Heart right ventricle (tissue), 16 donors: ENCODE measurements at regions not wholly inside any gene's neighbourhood (a gene's known extent, or its start where the extent isn't known, plus 50 kb on each side); places are given as distances from the start of the nearest gene placed in this dataset.

Experiments
- ATAC-seq, 8 donors: fragments of 200-7000 bp; cut with Tn5 transposase; one replicate each; pipeline ENCODE4 v1.9.1; 2020; ENCODE audit warnings: mild to moderate bottlenecking in 8 of 8, moderate library complexity in 8 of 8, moderate number of reproducible peaks in 1 of 8
- DNase-seq, 2 donors: peaks; one replicate each; pipeline ENCODE4 v3.0.0-alpha.2; 2020
- H3K27ac ChIP-seq, 10 donors: fragments of 200-600 bp; sonication (generic) in 2 of 10; one replicate each; pipeline versions ENCODE4 v1.5.0 to v1.8.0; 2020 to 2022; ENCODE audit warnings: mild to moderate bottlenecking in 3 of 10
- H3K27me3 ChIP-seq, 7 donors: fragments of 200-600 bp; one replicate each; pipeline ENCODE4 v1.8.0; 2021 to 2022; ENCODE audit warnings: mild to moderate bottlenecking in 2 of 7
- H3K36me3 ChIP-seq, 9 donors: fragments of 200-600 bp; sonication (generic) in 1 of 9; one replicate each; pipeline versions ENCODE4 v1.5.0 to v1.8.0; 2020 to 2022; ENCODE audit warnings: mild to moderate bottlenecking in 2 of 9
- H3K4me1 ChIP-seq, 9 donors: fragments of 200-600 bp; sonication (generic) in 1 of 9; one replicate each; pipeline versions ENCODE4 v1.5.0 to v1.8.0; 2020 to 2022; ENCODE audit warnings: mild to moderate bottlenecking in 4 of 9
- H3K4me3 ChIP-seq, 10 donors: fragments of 200-600 bp; sonication (generic) in 2 of 10; one replicate each; pipeline versions ENCODE4 v1.5.0 to v1.8.0; 2020 to 2022; ENCODE audit warnings: mild to moderate bottlenecking in 7 of 10, moderate library complexity in 2 of 10
- H3K9me3 ChIP-seq, 11 donors: fragments of 200-600 bp in 10 of 11; sonication (generic) in 2 of 11; one replicate each; pipeline versions ENCODE4 v1.5.0 to v1.8.0; 2013 to 2022; ENCODE audit warnings: mild to moderate bottlenecking in 2 of 11, control low read depth in 1 of 11, moderate library complexity in 1 of 11
- whole genome bisulfite sequencing, 2 donors: extraction: QIAGEN DNeasy Blood & Tissue Kit; methylation state at CpG; one replicate each; pipeline ENCODE4 v1.1.7; 2013; ENCODE audit warnings: inconsistent platforms in 1 of 2; 5-methylcytosine and 5-hydroxymethylcytosine counted together
- intact Hi-C, 10 donors: fragments of 100-400 bp; cut with DNase I; formaldehyde crosslinking; loops; one replicate each; pipeline versions ENCODE4 v1.11.1 to v1.14.2; 2022
- TF ChIP-seq, protein P1 (sequence below), 9 donors: fragments of 200-600 bp; sonication (generic) in 2 of 9; IDR thresholded peaks; one replicate each; pipeline versions ENCODE4 v1.5.0 to v1.8.0; 2021 to 2022; ENCODE audit warnings: antibody characterized with exemption in 9 of 9, mild to moderate bottlenecking in 5 of 9, moderate library complexity in 1 of 9
- donor health status: Arrhythmogenic right ventricular cardiomyopathy.
- donor health status: ischemic (EF 13 %, LVEDD 7.1; RV severe dilation, severe dysfunction).
- donor health status: healthy with polysubstance abuse.
- donor health status: DM: no; HTN: yes; CAD: no.
- donor health status: DM: no; HTN: no; CAD: no.
- donor health status: ischemic (EF 25% LVEDD 6.9; RV normal size, moderate dysfunction).
- donor health status: ischemic (EF 25% LVEDD 5.7; RV mildly dilated, moderate dysfunction).
- donor health status: healthy.
- donor health status: DM: yes; HTN: yes; CAD: no.
- donor health status: Ischemic cardiomyopathy.
- donor health status: ischemic (EF 35%, LVEDD 5.7; RV mildly dilated, moderate dysfunction).
- donor health status: nonischemic (EF 11% LVEDD 7.7; RV severe dilation, severe dysfunction).
- donor health status: DM: yes; HTN: yes; CAD: no.
- donor health status: PGD.
- donor health status: ischemic (EF 29% LVEDD 5.4; RV normal size, mild dysfunction).
- donor health status: nonischemic (EF 23%, LVEDD 6.1; RV moderate dilation, normal function).

GRCh38 chr6:19694697-19695096 is 142.5 kb upstream of the ID4 start:
- 89 to 93% methylated on average over 3 of the region's 3 CpGs for WGBS, 2 donors
- H3K27me3 ChIP-seq, result peaks cover 0 to 39% (median 33%) of the 10 kb centered on the region in 7 donors
- no peaks in the 10 kb centered on the region for H3K36me3 ChIP-seq

GRCh38 chr6:19697744-19698290 is 139.4 kb upstream of the ID4 start:
- no peak for ATAC-seq

More at GRCh38 chr6:19694697-19695096, 142.5 kb upstream of the ID4 start:
- no peak overlapping the region for H3K27ac ChIP-seq
- ATAC-seq (no peak), DNase-seq (no peak)
- peaks cover 0 to 11% (median 0%) of the 10 kb centered on the region in 9 donors for H3K4me1 ChIP-seq
- no peak overlapping the region for H3K4me3 ChIP-seq
- intact Hi-C loops, result no loop called here
- no peaks in the 10 kb centered on the region for H3K9me3 ChIP-seq
- TF ChIP-seq, protein P1, sequence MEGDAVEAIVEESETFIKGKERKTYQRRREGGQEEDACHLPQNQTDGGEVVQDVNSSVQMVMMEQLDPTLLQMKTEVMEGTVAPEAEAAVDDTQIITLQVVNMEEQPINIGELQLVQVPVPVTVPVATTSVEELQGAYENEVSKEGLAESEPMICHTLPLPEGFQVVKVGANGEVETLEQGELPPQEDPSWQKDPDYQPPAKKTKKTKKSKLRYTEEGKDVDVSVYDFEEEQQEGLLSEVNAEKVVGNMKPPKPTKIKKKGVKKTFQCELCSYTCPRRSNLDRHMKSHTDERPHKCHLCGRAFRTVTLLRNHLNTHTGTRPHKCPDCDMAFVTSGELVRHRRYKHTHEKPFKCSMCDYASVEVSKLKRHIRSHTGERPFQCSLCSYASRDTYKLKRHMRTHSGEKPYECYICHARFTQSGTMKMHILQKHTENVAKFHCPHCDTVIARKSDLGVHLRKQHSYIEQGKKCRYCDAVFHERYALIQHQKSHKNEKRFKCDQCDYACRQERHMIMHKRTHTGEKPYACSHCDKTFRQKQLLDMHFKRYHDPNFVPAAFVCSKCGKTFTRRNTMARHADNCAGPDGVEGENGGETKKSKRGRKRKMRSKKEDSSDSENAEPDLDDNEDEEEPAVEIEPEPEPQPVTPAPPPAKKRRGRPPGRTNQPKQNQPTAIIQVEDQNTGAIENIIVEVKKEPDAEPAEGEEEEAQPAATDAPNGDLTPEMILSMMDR (IDR thresholded peaks at IDR 0.05), result no peak

GRCh38 chr6:19699932-19700331 is 137.2 kb upstream of the ID4 start:
- ATAC-seq (no peak), DNase-seq (no peak)
- H3K4me1 ChIP-seq, result no peaks in the 10 kb centered on the region
- H3K36me3 ChIP-seq, result no peaks in the 10 kb centered on the region
- 38 to 41% methylated on average over 4 of the region's 4 CpGs for WGBS, 2 donors
- H3K27ac ChIP-seq, result no peak overlapping the region
- intact Hi-C loops, result no loop called here
- H3K4me3 ChIP-seq, result no peak overlapping the region
- no peaks in the 10 kb centered on the region for H3K27me3 ChIP-seq
- TF ChIP-seq, protein P1 (IDR thresholded peaks at IDR 0.05), result no peak
- peaks cover 0 to 4% (median 0%) of the 10 kb centered on the region in 11 donors for H3K9me3 ChIP-seq

More at GRCh38 chr6:19697744-19698290, 139.4 kb upstream of the ID4 start:
- Histone ChIP-seq H3K9me3 (peaks cover 0 to 1% (median 0%) of the 10 kb centered on the region in 11 donors), H3K27ac (no peak overlapping the region), H3K36me3 (no peaks in the 10 kb centered on the region), H3K27me3 (peaks cover 0 to 8% (median 5%) of the 10 kb centered on the region in 7 donors), H3K4me1 (no peaks in the 10 kb centered on the region), H3K4me3 (no peak overlapping the region)
- DNase-seq, result no peak
- WGBS, 2 donors, result 60 to 89% methylated on average over 2 to 3 of the region's 3 CpGs
- TF ChIP-seq, protein P1 (IDR thresholded peaks at IDR 0.05), result no peak
- intact Hi-C loops, result no loop called here

DNA sequence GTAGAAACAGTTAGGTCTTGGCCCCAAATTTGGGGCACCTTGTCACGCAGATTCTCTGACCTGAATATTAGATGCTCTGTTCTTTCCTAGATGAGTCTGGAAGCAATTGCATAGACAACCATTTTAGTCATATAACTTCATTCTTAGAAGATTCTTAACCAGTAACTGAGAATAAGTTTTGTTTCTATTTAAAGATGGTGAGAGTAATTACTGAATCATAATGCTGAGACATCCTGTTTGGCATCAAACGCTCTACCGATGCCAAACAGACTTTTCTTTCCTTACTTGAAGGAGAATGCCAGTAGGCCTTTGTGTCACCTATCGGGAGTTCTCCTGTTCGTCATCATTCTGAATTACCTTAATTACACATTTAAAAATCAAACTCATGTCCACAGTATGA is 131.6 kb upstream of the ID4 start:
- DNase-seq, result no peak
- WGBS, 2 donors, result 91 to 95% methylated on average over 5 of the region's 5 CpGs
- TF ChIP-seq, protein P1 (IDR thresholded peaks at IDR 0.05), result no peak

More for the DNA sequence above, 131.6 kb upstream of the ID4 start:
- no peak for ATAC-seq
- no peak overlapping the region for H3K4me3 ChIP-seq
- H3K27me3 ChIP-seq, result no peaks in the 10 kb centered on the region
- intact Hi-C loops, result no loop called here
- H3K4me1 ChIP-seq, result no peaks in the 10 kb centered on the region
- H3K36me3 ChIP-seq, result no peaks in the 10 kb centered on the region
- peaks cover 0 to 4% (median 0%) of the 10 kb centered on the region in 11 donors for H3K9me3 ChIP-seq
- H3K27ac ChIP-seq, result no peak overlapping the region
